ENCODE measurements at regions not wholly inside any gene's neighbourhood (a gene's known extent, or its start where the extent isn't known, plus 50 kb on each side); places are given as distances from the start of the nearest gene placed in this dataset.
"Not testable (repeated sequence)": the region's sequence is repeated elsewhere in the genome, so short reads cannot be mapped to it uniquely, and the experiment has no call there.

- no peak for TF ChIP-seq GATA1 (IDR thresholded peaks at IDR 0.05; ENCODE audit: low read depth, low read length)
- DNase-seq = no peak
Observed at GRCh38 chr12:67534046-67534445, 114.5 kb upstream of the DYRK2 start.

DNA sequence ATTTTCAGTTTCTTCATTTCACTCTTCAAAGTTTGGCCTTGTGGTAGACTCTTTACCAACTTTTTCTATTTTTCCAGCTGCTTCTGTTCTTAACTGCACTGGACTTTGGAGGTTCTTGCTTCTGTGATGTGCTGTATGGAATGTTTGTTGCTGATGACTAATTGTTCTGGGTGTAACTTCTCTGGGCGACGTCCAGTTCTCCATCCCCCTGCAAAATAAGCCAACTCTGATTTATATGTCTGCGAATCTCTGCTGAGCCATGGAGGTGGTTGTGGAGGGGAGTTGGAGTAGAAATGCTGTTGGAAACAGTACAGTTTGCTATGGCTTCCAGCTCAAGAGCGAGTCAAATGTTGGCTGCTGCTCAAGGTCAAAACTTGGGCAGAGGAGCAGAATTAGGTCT, 113.9 kb upstream of the DYRK2 start:
- DNase-seq = no peak
- TF ChIP-seq POLR2A (IDR thresholded peaks at IDR 0.05; ENCODE audit: low read length) (no peak), GATA1 (IDR thresholded peaks at IDR 0.05; ENCODE audit: low read depth, low read length) (no peak)

- no peak for DNase-seq
- no peak for TF ChIP-seq GATA1 (IDR thresholded peaks at IDR 0.05; ENCODE audit: low read depth, low read length)
- no peak for TF ChIP-seq POLR2A (IDR thresholded peaks at IDR 0.05; ENCODE audit: low read length)
Observed at GRCh38 chr12:67535176-67535575, 113.4 kb upstream of the DYRK2 start.

- DNase-seq = no peak
- TF ChIP-seq GATA1 (IDR thresholded peaks at IDR 0.05; ENCODE audit: low read depth, low read length) = no peak
- no peak for TF ChIP-seq POLR2A (IDR thresholded peaks at IDR 0.05; ENCODE audit: low read length)
Observed at GRCh38 chr12:67535971-67536370, 112.6 kb upstream of the DYRK2 start.

DNA sequence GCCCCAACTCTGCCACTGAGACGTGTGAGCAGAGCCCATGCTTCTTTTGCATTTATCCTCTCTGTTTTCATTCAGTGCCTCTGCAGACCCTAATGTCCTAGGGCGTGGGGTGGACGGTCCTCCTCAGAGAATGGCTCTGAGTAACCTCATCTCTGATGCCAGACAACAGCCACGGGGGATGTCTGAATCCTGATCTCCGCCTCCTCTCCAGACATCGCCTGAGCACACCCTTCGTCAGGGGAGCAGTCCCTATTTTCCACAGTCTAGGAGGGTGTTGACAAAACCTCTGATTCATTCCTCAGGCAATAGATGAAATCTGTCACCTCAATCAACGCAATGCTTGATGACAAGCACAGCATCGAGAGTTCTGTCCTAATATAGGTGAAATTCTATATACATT, 109.2 kb upstream of the DYRK2 start:
- DNase-seq = no peak
- no peak for TF ChIP-seq GATA1 (IDR thresholded peaks at IDR 0.05; ENCODE audit: low read depth, low read length)
- TF ChIP-seq POLR2A (IDR thresholded peaks at IDR 0.05; ENCODE audit: low read length) = no peak

DNA sequence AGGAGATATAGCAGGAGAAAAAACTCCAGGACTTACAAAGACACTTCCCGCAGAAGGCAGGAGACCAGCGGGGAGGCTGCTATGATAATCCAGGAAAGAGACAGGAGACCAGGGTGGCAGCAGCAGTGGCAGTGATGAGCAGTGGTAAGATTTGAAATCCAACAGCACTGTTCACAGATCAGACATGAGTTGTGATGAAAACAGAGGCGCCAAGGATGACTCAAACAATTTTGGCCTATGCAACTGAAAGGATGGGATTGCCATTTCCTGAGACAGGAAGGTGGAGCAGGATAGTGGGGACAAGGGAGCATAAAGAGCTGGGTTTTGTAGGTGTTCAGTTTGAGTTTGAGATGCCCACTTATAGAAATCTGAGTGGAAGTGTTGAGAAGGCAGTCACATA, 108.6 kb upstream of the DYRK2 start:
- no peak for TF ChIP-seq POLR2A (IDR thresholded peaks at IDR 0.05; ENCODE audit: low read length)
- TF ChIP-seq GATA1 (IDR thresholded peaks at IDR 0.05; ENCODE audit: low read depth, low read length) = no peak
- no peak for DNase-seq

- no peak for TF ChIP-seq POLR2A (IDR thresholded peaks at IDR 0.05; ENCODE audit: low read length)
- TF ChIP-seq GATA1 (IDR thresholded peaks at IDR 0.05; ENCODE audit: low read depth, low read length) = no peak
Observed at GRCh38 chr12:67540920-67541624, 107.5 kb upstream of the DYRK2 start.

DNA sequence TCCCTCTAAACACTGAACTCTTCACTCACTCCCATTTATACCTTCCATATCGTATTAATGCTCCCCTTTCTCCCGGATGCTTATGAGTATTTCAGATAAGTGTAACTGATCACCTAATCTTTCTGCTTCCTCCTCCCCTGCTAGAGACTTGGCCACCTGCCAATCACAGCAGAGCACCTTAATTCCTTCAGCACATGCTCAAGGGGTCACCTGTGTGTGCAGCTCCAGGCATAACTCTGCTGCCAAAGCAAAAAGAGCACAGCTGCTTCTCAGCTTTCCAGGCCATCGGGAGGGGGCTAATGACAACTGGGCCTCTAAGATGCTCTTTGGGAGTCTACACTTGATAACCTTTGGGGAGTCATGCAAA, 106.9 kb upstream of the DYRK2 start:
- TF ChIP-seq GATA1 (IDR thresholded peaks at IDR 0.05; ENCODE audit: low read depth, low read length) (no peak), POLR2A (IDR thresholded peaks at IDR 0.05; ENCODE audit: low read length) (no peak)
- DNase-seq = no peak

More at GRCh38 chr12:67540920-67541624, 107.5 kb upstream of the DYRK2 start:
- no peak for DNase-seq

DNA sequence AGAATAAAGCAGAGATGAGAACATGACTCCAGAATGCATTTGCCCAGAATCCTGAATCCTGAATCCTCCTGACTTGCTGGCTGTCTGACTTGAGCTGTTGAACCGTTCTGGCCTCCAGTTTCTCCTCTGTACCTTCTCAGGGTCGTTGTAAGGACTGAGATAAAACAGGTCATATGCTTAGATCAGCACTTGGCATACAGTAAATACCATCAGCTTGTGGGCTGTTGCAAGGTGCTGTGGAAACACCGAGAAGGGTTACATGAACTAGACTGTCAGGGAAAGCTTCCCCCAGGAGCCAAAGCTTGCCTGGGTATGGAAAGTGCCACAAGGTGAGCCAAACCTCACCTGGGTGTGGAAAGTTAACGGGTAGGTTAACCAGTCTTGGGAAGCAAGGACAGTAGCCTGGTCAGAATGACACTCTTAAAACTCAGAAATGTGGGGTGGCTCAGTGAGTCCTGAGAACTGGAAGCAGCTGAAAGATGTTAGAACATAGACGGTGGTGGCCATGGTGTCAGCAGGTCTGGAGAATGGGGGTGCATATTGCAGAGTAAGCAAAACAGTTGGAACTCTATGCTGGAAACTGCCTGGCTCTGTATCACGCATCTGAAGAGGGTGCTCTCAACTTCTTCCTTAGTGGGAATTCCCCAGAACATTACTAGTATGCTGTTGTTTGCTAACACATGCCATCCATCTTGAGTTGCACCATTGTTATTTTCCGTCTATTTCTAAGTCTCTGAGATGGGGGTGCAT, 105.3 kb upstream of the DYRK2 start:
- TF ChIP-seq GATA1 (IDR thresholded peaks at IDR 0.05; ENCODE audit: low read depth, low read length) (no peak), POLR2A (IDR thresholded peaks at IDR 0.05; ENCODE audit: low read length) (no peak)

DNA sequence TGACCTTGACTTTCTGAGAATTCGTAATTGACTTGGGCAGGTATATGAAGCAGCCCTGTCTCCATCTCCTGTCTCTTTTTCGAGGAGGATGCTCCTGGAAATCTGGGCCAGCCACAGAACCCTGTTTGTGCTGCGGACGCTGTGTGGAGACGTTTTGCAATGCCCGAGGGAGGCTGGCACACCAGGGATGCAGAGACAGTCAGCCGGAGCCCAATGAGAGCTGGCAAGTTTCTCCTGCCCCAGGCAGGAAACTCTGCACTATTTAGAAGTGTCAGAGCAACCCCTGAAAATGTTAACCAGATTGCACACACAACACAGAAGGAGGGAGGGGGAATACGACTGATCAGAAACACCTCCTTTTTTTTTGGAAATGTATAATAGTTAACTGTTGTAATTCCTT, 103.2 kb upstream of the DYRK2 start:
- DNase-seq = no peak
- TF ChIP-seq GATA1 (IDR thresholded peaks at IDR 0.05; ENCODE audit: low read depth, low read length) = no peak
- no peak for TF ChIP-seq POLR2A (IDR thresholded peaks at IDR 0.05; ENCODE audit: low read length)

More for the DNA sequence above, 105.3 kb upstream of the DYRK2 start:
- no peak for DNase-seq

- no peak for DNase-seq
- TF ChIP-seq POLR2A (IDR thresholded peaks at IDR 0.05; ENCODE audit: low read length) (no peak), GATA1 (IDR thresholded peaks at IDR 0.05; ENCODE audit: low read depth, low read length) (no peak)
Observed at GRCh38 chr12:67546746-67547145, 101.8 kb upstream of the DYRK2 start.

DNA sequence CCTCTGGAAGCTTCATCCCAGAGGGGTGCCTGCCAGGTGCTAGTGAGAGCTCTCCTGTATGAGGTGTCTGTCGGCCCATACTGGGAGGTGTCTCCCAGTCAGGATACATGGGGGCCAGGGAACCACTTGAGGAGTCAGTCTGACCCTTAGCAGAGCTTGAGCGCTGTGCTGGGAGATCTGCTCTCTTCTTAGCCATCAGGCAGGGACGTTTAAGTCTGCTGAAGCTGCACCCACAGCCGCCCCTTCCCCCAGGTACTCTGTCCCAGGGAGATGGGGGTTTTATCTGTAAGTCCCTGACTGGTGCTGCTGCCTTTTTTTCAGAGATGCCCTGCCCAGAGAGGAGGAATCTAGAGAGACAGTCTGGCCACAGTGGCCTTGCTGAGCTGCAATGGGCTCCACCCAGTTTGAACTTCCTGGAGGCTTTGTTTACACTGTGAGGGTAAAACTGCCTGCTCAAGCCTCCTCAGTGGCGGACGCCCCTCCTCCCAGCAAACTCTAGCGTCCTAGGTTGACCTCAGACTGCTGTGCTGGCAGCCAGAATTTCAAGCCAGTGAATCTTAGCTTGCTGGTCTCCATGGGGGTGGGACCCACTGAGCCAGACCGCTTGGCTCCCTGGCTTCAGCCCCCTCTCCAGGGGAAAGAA, 93.3 kb upstream of the DYRK2 start:
- not testable (repeated sequence) for DNase-seq

DNA sequence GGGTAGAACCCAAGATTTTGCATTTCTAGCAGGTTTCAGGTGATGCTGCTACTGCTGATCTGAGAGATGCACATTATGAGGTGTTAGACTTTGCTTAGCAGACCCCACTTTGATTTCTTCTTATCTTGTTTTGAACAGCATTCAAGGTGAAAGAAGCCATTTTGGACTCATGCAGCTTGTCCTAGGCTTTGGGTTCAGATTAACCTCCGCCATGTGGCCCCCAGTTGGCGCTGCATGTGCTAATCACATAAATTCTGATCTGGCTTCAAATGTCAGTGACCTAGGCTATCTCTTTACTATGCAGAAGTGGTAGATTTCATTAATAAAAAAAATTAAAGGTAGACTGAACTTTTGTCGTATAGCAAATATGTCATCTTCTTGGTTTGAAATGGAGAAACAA, 89.8 kb upstream of the DYRK2 start:
- no peak for DNase-seq
- TF ChIP-seq GATA1 (IDR thresholded peaks at IDR 0.05; ENCODE audit: low read depth, low read length) (no peak), POLR2A (IDR thresholded peaks at IDR 0.05; ENCODE audit: low read length) (no peak)

DNA sequence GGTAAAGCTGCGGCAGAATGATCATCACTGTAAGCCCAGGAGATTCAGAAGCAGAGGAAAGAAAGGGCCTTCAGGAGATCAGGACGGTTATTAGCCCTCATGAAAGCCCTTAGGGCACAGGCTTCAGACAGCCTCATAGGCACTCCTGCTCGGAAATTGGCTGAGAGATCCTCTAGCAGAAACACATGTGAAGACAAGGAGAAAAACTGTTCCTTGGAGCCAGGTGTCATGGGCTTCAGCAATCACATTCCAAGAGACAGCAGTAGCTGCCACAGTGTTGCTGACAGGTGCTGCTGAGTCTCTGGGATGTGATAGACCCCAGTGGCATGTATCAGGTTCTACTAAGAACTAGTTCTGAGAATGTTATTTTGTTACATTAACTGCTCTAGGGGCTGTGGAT, 88.8 kb upstream of the DYRK2 start:
- TF ChIP-seq GATA1 (IDR thresholded peaks at IDR 0.05; ENCODE audit: low read depth, low read length) (no peak), POLR2A (IDR thresholded peaks at IDR 0.05; ENCODE audit: low read length) (no peak)
- no peak for DNase-seq

Data from erythroblast (primary cell).